NCI-H2171 treated with DMSO at 0.1 percent for 48 hours (cell line): ENCODE measurements at regions not wholly inside any gene's neighbourhood (a gene's known extent, or its start where the extent isn't known, plus 50 kb on each side); places are given as distances from the start of the nearest gene placed in this dataset.

Source experiments
- DNase-seq: peaks from one replicate; lab custom pipeline; 2025; lab: John Stamatoyannopoulos, UW

GRCh38 chr6:33923857-33924514, 120.2 kb upstream of the MLN start:
- DNase-seq, result peak; percentile 76

DNA sequence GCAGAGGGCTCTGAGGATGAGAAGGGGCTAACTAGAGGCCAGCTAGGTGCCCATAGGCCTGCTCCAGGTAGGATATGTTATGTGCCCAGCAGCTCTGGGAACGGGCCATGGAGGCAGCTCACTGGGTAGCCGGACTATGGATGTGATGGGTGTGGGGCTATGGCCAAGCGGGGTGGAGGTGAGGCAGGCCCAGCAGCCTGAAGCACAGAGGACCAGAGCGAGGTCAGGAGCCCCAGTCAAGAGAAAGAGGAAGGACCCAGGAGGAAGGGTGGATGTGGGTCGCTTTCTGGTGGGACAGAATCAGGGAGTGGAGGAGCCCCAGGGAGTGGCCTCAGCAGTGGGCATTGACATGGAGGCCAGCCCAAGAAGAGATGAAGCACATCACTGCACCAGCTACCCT, 117.9 kb upstream of the MLN start:
- DNase-seq, result no peak

DNA sequence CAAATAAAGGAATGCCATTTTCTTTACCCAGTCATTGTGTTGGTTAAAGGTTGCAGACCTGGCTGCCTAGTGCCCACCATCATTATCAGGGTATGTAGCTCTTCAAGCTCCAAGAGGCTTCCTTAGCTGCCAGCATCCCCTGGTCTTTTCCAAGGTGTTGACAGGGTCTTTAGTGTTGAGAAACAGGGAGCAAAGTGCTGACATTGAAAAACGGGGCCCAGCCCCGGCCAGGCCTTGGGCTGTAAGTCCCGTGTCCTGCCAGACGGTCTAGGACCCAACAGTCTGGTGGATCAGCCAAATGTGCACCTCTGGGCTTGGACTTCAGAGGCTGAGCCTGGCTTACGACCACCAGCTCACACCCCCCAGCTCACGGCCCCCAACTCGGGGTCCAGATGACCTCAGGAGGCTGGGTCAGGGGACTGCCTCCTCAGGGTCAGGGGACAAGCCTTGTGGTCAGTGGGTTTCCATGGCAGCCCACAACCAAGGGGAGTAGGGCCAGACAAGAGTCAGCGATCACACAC, 114.4 kb upstream of the MLN start:
- DNase-seq, result no peak

- DNase-seq, result peak; percentile 44
Observed at GRCh38 chr6:33915134-33915533, 111.3 kb upstream of the MLN start.

DNA sequence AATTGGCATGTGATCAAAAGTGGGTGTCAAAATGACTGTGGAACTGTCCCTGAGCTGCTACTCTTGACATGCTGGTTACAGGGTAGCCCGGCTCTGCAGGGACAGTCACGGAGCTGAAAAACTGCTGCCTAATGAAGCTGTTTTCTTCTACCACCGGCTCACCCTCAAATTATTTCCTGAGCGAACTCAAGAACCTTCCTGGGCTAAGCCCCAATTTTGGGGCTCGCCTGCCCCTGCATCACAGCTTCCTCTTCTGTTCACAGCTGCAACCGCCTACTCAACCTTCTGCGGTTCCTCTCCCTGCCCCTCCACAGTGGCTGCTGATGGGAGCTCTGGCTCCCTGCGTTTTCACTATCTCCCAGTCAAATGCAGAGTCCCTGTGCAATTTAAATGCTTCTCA, 110.8 kb upstream of the MLN start:
- no peak for DNase-seq

DNA sequence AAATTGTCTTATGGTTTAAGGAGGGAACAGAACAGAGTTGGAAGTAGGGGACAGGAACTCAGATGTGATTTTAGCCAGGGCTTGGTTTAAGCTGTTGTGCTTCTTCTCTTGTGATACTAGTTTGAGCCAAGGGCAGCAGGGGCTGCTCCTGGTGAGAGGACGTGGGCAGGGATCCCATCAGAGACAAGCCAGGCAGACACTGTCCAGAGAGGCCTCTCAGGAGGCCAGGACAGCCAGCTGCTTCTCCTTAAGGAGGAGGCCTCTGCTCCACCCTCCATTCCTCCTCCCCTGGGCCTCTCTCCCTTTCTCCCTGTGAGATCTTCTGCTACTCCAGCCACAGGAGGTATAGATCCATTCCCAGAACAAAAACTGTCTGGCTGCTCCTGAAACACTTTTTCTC, 108.4 kb upstream of the MLN start:
- DNase-seq, result no peak

DNA sequence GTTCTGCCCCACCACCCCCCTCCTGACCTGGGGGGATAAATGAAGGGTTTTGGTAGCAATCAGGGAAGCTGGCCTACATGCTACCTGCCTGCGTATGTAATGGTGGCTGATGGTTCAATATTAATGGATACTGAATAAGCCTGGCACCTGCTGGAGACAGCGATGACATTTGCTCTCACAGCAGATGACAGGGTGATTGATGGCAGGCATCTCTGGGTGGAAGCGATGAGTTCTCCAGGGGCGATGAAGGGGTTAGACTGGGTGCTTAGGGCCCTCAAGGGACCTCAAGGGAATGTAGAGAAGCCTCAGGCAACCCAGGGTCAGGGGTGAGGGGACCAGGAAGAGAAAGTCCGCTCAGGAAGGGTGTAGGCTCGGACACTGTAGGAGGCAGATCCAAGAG, 107.7 kb upstream of the MLN start:
- no peak for DNase-seq

- no peak for DNase-seq
Observed at GRCh38 chr6:33910594-33910993, 106.8 kb upstream of the MLN start.

DNA sequence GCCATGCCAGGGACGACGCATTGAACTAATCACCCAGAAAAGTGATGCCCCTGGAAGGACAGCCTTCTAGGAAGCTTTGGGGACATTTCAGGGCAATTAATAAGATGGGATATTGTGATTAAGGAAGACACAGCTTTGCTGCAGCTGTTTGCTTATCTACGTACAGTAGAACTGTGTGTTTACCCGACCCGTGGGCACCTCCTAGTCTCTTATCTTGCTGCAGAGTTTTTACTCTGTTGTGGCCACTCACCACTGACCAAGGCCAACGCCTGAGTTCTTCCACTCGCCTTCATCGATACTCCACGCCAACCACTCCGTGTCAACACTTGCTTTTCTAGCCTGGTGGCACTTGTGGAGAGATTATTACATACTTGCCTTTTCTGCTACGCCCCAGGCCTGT, 105.9 kb upstream of the MLN start:
- DNase-seq, result no peak

DNA sequence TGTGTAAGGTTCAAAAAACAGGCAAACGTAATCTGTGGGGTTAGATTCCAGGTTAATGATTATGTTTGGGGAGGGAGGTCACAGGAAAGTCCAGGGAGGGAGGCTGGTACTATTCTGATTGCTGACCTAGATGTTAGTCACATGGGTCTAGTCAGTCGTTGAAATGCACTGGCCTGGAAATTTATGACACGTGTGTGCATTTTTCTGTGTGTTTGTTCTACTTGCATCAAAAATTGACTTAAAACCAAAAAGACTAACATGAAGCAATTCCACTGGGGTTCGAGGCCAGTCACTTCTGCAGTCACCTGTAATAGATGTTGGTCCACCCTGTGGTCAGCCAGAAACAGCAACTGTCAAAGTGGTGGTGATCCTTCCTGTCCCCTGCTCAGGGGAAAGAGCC, 104.2 kb upstream of the MLN start:
- DNase-seq, result no peak

- no peak for DNase-seq
Observed at GRCh38 chr6:33907227-33907626, 103.4 kb upstream of the MLN start.

DNA sequence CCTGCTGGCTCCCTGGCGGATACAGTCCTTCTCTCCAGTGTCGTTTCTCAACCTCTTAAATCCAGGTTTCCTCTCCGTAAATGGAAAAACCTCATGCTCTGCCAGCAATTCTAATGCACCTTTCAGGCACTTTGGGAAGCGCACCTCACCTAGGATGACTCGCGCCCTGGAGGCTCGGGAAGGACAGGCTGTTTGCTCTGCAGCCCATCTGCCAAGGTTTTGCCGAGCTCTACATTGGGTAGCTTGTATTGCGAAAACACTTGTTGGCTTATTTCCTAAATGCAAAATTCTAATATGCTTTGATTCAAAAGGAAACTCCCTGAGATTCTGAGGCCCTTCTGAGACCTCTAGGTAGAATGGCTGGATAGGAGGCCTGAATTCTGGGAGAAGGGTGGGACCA, 102.6 kb upstream of the MLN start:
- peak; percentile 65 for DNase-seq

- no peak for DNase-seq
Observed at GRCh38 chr6:33905071-33905609, 101.3 kb upstream of the MLN start.

DNA sequence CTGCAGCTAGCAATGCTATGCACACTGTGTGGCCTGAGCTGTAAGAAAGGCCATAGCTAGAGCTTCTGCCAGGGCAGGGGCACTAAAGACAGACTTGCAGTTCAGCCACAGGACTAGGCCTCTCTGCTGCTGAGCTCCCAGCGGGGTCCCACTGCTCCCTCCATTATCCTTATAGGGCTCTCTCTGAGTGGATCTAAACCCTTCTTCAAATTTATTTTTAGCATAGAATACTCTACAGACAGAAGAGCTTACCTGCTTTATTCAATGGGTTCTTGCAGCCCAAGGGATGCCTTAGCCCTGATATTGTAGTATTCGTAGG, 100.9 kb upstream of the MLN start:
- no peak for DNase-seq

GRCh38 chr6:33904050-33904746, 100.4 kb upstream of the MLN start:
- DNase-seq, result no peak

GRCh38 chr6:33903579-33903978, 99.8 kb upstream of the MLN start:
- DNase-seq, result no peak

- DNase-seq, result no peak
Observed at GRCh38 chr6:33902457-33902853, 98.7 kb upstream of the MLN start.

GRCh38 chr6:33901822-33902456, 98.1 kb upstream of the MLN start:
- no peak for DNase-seq

DNA sequence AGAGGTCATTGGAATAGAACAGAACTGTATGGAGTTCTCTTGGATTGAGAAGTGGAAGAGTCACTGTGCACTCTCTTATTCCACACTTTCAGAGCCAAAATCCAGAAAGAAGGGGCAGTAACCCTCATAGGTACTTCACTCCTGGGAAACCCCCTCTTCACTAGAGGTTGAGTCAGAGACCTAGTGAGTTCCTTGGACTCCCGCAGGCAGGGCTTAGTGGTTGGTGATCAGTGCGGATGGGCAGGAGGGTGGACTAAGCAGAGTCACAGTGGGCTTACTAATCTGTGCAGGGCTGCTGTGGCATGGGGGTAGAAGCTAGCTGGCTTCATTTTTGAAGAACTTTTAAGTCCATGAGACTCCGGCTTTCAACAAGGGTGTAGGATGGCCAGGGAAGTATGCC, 95.0 kb upstream of the MLN start:
- no peak for DNase-seq

GRCh38 chr6:33897189-33897780, 93.5 kb upstream of the MLN start:
- no peak for DNase-seq

GRCh38 chr6:33896391-33897188, 92.8 kb upstream of the MLN start:
- peak; percentile 21 for DNase-seq

DNA sequence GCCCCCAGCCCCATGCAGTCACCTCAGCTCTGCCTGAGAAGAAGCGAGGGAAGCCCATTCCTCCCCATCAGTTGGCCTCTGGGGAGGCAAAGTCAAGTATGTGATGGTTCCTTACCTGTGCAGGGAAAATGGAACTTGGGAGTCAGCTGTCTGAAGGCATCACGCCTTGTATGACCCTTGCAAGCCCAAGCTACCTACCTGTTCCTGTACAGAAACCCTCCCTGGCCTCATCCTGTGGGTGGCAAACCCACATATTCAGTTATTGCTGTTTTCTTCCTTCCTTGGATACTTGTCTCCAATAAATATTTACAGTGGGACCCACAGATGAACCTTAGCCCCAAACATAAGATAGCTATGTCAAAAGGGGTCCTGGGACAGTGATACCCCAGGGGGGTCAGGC, 92.2 kb upstream of the MLN start:
- no peak for DNase-seq
